Kidney glomerular epithelial cell (primary cell): ENCODE measurements at regions not wholly inside any gene's neighbourhood (a gene's known extent, or its start where the extent isn't known, plus 50 kb on each side); places are given as distances from the start of the nearest gene placed in this dataset.
"Not testable (repeated sequence)": the region's sequence is repeated elsewhere in the genome, so short reads cannot be mapped to it uniquely, and the experiment has no call there.

Experiments
- DNase-seq: peaks from one replicate; lab custom pipeline; 2025; lab: John Stamatoyannopoulos, UW

GRCh38 chr20:12737900-12738299 lies 270.9 kb upstream of the SPTLC3 start:
- no peak for DNase-seq

- DNase-seq, result no peak
Observed at GRCh38 chr20:12740647-12741046, 268.1 kb upstream of the SPTLC3 start.

GRCh38 chr20:12744037-12744436 lies 264.7 kb upstream of the SPTLC3 start:
- DNase-seq, result no peak

- DNase-seq, result no peak
Observed at GRCh38 chr20:12748359-12748994, 260.3 kb upstream of the SPTLC3 start.

GRCh38 chr20:12750221-12750620 lies 258.6 kb upstream of the SPTLC3 start:
- DNase-seq, result no peak

GRCh38 chr20:12752900-12753693 lies 255.7 kb upstream of the SPTLC3 start:
- DNase-seq, result not testable (repeated sequence)

GRCh38 chr20:12753742-12754141 lies 255.0 kb upstream of the SPTLC3 start:
- not testable (repeated sequence) for DNase-seq

- DNase-seq, result not testable (repeated sequence)
Observed at GRCh38 chr20:12759493-12759892, 249.3 kb upstream of the SPTLC3 start.

- DNase-seq, result no peak
Observed at GRCh38 chr20:12762725-12763124, 246.0 kb upstream of the SPTLC3 start.

GRCh38 chr20:12763406-12763805 lies 245.4 kb upstream of the SPTLC3 start:
- no peak for DNase-seq

GRCh38 chr20:12764053-12764452 lies 244.7 kb upstream of the SPTLC3 start:
- DNase-seq, result no peak

- DNase-seq, result no peak
Observed at GRCh38 chr20:12764851-12765250, 243.9 kb upstream of the SPTLC3 start.

GRCh38 chr20:12773936-12774335 lies 234.8 kb upstream of the SPTLC3 start:
- DNase-seq, result no peak

- DNase-seq, result peak; percentile 81
Observed at GRCh38 chr20:12775041-12775440, 233.7 kb upstream of the SPTLC3 start.

- no peak for DNase-seq
Observed at GRCh38 chr20:12777016-12777415, 231.8 kb upstream of the SPTLC3 start.

- DNase-seq, result no peak
Observed at GRCh38 chr20:12786276-12786675, 222.5 kb upstream of the SPTLC3 start.

GRCh38 chr20:12788632-12789299 lies 220.0 kb upstream of the SPTLC3 start:
- DNase-seq, result no peak

GRCh38 chr20:12790859-12791258 lies 217.9 kb upstream of the SPTLC3 start:
- DNase-seq, result no peak

- no peak for DNase-seq
Observed at GRCh38 chr20:12798286-12798685, 210.5 kb upstream of the SPTLC3 start.

GRCh38 chr20:12808006-12808567 lies 200.7 kb upstream of the SPTLC3 start:
- DNase-seq, result no peak

GRCh38 chr20:12815231-12815768 lies 193.5 kb upstream of the SPTLC3 start:
- no peak for DNase-seq

GRCh38 chr20:12815778-12816408 lies 192.9 kb upstream of the SPTLC3 start:
- DNase-seq, result no peak
